ENCODE measurements at regions not wholly inside any gene's neighbourhood (a gene's known extent, or its start where the extent isn't known, plus 50 kb on each side); places are given as distances from the start of the nearest gene placed in this dataset.
"Not testable (repeated sequence)": the region's sequence is repeated elsewhere in the genome, so short reads cannot be mapped to it uniquely, and the experiment has no call there.

DNA sequence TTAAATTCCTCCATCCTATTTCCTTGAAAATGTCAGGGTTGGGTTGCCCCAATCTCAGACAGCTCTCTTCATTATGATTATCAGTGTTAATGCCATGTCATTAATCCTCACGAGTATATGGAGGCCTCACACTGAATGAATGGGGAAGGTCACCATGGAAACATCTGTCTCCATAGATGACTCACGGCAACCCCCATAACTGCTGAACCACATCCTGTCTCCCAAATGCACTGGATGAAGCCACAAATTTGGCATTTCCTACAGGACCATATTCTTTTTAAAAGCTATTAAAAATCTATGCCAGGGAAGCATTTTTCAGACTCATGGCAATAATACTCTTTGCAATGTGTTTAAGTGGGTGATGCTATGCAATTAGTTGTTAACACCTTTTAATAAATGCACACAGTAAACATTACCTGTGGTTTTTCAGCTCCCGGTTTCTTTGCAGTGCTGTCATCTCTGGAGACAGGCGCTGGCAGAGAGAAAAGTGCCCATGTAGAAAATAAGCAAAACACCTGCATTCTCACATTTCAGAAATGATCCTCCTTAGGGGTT lies 80.1 kb upstream of the PTPRK start:
- no peak for DNase-seq (ENCODE audit: low read depth in 4 of 4, low spot score in 3 of 4)

DNA sequence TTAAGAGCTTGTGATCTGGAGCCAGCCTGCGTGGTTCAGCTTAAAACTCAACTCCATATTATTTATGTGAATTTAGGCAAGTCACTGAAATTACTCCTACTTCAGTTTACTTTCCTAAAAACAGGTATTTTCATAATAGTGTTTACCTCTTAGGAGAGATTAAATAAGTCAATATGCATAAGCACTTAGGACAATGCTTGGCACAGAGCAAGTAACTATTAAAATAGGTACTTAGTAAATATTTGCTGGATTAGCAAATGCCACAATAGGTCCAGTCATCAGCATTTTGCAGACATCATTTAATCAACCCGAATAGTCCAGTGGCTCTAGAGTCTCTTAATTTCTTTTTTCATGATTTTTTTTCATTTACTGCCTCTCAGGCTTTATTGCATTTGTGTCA lies 78.6 kb upstream of the PTPRK start:
- no peak for DNase-seq (ENCODE audit: low read depth in 4 of 4, low spot score in 3 of 4)

DNA sequence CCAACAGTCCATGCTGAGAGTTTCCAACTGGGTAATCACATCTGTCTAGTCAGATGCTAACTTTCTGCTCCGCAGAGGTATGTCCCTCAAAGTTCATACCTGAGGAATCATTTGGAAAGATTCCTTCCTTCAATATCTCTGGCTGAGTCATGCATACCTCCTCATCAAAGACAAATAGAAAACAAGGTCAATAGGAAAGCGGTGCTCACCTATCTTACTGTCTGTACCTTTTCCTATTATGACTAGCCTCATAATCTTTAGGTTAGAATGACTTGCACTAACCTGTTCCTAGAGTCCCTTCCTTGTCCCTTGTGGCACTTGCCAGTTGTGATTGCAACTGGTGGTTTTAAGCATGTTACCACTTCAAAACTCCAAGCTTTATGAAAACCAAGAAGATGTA lies 78.2 kb upstream of the PTPRK start:
- DNase-seq (ENCODE audit: low read depth in 4 of 4, low spot score in 3 of 4) = no peak

DNA sequence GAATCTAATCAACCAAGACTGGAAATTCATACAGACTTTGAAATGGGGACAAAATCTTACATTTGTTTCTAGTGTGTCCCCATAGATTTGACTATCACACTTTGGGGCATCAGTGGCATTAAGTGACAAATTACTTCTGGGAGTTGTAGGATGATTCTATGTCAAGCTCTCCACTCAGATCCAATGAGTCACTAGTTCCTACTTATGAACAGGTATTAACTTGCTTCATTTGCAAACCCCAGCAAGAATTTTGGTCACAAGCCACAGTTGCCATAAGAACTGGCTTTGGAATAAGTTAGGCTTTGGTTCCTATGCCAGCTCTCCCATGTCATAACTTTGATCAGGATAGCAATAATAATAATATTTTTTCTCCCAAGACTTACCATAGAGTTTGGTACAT lies 77.6 kb upstream of the PTPRK start:
- DNase-seq (ENCODE audit: low read depth in 4 of 4, low spot score in 3 of 4) = no peak

DNA sequence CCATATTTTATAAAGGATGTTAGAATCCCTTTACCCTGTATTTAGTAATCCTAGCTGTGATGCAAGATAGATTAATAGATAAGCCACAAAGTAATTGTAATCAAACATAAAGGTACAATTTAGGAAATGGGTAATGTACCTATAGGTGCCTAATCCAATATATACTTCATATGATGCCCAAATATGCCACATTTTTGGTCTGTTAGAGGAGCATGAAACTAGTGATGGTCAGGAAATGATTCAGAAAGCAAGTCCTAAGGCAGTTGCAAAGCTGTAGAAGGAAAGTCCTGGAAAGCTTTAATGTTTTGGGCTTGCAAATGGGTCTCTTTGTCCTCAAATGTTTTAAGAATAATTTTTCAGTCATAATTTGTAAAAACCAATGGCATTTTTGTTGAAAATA lies 76.6 kb upstream of the PTPRK start:
- DNase-seq (ENCODE audit: low read depth in 4 of 4, low spot score in 3 of 4) = no peak

DNA sequence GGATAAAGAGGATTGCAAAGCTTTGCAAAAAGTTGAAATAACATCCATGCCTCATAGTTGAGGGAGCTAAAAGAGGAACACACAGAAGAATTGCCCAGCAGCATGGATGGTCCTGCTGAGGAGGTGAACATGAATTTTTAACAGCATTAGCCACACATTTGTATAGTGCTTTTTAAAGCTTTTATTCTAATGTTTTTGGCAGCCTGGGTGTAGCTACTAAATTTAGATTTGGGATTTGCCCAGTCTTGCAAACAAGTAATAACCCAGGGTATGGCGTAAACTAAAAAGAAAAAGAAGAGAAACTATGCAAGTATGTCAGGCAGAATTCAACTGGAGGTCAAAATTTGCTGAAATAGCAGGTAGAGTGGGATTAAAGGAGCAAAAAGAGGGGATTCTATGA lies 75.1 kb upstream of the PTPRK start:
- no peak for DNase-seq (ENCODE audit: low read depth in 4 of 4, low spot score in 3 of 4)

DNA sequence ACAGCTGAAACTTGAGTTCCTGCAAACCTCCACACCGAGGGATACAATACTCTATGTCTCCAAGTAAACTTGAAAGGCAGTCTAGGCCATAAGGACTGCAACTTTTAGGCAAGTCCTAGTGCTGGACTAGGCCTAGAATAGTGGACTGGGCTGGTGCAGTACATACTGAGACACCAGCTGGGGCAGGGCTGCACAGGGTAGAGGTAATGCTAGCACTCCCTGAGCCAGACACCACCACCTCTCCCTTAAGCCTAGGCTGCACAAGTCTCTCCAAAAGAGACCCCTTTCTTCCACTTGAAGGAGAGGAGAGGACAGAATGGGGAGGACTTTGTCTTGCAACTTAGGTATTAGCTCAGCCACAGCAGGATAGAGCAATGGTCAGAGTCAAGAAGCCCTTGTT lies 65.7 kb upstream of the PTPRK start:
- no peak for DNase-seq (ENCODE audit: low read depth in 4 of 4, low spot score in 3 of 4)

DNA sequence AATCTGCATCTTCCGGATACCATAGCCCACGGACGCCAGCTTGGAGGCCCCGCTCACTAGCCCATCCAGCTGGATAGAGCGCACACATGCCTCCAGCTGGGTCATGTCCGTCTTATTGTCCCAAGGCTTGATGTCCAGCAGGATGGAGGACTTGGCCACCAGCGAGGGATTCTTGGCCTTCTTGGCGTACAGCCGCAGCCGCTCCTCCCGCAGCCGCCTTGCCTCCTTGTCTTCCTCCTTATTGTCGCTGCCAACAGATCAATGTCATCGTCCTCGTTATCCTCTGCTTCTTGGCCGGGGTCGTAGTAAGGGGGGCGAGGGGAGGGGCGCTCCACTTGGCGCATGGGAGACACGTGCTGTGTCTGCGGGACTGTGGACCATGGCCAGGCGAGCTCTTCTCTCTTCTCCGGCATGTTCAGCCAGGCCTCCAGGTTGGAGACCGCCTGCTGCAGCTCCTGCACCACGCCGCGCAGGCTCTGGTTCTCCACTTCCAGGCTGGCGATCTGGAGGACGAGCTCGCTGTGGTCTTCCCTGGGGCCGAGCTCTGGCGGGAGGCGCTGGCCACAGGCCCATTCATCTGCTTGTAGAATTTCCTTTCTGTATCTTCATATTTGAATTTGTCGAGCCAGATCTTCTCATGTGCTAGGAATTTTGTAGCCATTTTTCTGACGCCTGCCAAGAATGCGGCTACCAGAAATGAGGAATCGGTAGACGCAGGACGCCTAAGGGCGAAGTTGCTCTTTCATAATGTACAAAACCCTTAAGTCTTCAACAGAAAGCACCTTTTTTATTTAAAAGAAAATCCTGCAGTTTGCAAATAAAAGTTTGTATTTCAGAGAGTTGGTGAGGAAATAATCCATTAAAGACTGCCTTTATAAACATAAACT lies 60.1 kb upstream of the PTPRK start:
- DNase-seq (ENCODE audit: low read depth in 4 of 4, low spot score in 3 of 4) = no peak

DNA sequence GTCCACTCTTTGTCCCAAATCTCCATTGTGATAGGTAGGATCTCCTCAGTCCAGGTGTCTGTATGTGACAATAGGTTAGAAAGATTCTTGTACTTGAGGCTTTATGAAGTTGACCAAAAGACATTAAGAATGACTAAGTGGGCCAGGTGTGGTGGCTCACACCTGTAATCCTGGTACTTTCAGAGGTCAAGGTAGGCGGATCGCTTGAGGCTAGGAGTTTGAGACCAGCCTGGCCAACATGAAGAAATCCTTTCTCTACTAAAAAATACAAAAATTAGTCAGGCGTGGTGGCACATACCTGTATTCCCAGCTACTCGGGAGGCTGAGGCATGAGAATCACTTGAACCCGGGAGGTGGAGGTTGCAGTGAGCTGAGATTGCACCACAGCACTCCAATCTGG lies 54.9 kb upstream of the PTPRK start:
- not testable (repeated sequence) for DNase-seq (ENCODE audit: low read depth in 4 of 4, low spot score in 3 of 4)

DNA sequence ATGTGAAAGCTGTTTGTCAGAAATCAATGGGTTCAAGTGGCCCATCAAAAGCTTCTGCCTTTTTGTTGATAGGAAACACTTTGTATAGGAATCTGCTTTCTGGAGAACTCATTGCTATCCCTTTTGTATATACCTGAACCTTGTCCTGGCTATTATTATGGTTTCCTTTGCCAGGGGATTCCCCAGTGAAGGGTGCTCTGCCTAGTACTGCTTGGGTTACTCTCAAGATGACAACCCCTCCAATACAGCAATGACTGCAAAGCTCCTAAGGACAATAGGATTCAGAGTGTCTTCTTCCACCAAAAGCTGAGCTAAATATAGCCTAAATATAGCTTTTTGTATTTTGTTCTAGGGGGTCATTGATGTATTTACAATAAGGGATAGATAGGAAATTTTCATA lies 54.0 kb upstream of the PTPRK start:
- DNase-seq (ENCODE audit: low read depth in 4 of 4, low spot score in 3 of 4) = no peak

DNA sequence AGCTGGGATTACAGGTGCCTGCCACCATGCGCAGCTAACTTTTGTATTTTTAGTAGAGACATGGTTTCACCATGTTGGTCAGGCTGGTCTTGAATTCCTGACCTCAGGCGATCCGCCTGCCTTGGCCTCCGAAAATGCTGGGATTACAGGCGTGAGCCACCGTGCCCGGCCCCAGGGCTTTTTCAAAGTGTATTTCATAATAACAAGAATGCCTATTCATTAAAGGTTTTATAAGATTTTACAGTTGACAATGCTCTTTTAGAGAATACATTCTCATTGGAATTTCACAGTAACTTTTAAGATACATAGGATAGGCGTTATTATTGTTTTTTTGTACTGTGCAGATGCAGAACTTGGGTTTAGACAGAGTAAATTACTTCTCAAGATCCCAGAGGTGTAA lies 52.6 kb upstream of the PTPRK start:
- DNase-seq (ENCODE audit: low read depth in 4 of 4, low spot score in 3 of 4) = no peak

DNA sequence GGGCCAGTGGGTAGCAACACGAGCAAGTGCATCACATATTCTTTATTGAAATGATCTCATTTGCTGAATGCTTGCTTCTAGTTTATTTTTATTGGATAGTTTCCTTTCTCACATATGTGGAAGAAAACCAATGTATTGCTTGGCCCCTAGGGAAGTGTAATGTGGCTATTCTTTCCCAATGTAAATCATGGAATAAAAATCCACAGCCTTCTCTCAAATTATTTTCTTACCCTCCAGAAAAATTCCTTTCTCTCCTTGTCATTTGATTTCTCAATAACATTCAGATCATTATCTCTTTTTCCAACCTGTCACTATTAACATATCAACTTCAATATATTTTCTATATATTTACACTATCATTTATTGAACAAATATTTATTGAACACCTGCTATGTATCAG lies 51.9 kb upstream of the PTPRK start:
- no peak for DNase-seq (ENCODE audit: low read depth in 4 of 4, low spot score in 3 of 4)

DNA sequence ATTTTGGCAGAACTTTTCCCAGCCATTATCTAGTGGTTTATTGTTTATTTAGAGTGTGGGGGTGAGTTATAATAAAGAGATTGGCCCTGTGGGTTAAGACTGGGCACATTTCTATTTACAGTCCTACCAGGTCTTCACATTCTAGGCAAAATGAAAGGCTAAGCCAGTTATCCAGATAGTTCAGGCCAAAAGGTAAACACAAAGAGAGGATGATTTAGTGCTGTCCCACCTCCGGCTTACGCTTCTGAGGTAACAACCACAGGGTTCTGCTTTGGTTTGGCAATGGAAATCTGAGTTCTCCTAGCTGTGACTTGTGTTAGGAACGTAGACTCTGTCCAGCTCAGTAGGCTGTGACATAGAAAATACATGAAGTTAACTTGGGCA lies 50.3 kb upstream of the PTPRK start:
- DNase-seq (ENCODE audit: low read depth in 4 of 4, low spot score in 3 of 4) = no peak

DNA sequence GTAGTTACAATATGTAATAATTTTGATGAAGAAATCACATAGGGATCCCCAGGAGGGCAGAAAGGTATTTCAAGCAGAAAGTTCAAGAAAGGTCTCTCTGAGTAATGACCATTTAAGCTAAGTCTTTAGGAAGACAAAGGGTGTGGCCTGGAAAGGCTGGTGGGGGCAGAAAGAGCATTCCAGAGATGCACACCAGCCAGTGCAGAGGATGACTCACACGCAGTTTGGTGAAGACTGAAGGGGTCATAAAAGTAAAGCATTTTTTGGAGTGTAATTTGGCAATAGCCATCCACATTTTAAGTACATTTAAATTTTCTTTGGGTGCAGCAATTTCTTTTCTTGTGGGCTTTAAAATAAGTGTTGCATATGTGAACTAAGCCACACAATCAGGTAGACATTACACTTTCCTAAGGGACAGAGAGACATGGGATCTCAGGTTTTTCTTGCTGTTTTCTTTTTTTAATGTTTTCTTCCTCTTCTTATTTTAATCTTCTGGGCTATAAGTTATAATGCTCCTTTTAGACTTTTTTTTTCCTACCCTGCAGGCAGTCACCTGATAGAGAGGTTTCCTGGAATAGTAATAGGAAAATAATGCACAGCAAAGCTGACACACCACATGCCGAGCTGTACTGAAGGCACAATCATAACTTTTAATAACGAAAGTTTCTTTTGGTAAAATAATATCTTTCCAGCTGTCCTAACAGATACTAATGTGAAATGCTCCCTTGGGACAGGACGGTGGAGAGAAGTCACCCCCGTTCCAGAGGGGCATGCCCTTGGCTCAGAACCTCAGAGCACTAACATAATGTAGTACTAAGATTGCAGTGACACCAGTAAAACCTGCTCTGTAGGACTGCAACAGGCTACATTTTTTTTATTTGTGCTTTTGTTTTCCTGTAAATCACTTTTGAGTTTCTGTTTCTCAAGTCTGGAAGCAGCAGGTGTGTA lies 49.6 kb upstream of the PTPRK start:
- DNase-seq (ENCODE audit: low read depth in 4 of 4, low spot score in 3 of 4) = no peak

Data from left renal pelvis (tissue), 4 donors.